GM10248 (cell line): ENCODE measurements at regions not wholly inside any gene's neighbourhood (a gene's known extent, or its start where the extent isn't known, plus 50 kb on each side); places are given as distances from the start of the nearest gene placed in this dataset.

Source experiments
- CTCF ChIA-PET: fragments of 300-600 bp; sonication (Branson Sonifier 250); formaldehyde crosslinking; extraction: SDS; loops from one replicate; lab custom pipeline; 2021; ENCODE audit warnings: antibody characterized with exemption; lab: Yijun Ruan, JAX
- POLR2A ChIA-PET: fragments of 350-650 bp; sonication (Branson Sonifier 250); formaldehyde crosslinking; extraction: SDS; loops from one replicate; lab custom pipeline; 2020; ENCODE audit warnings: antibody characterized with exemption; lab: Yijun Ruan, JAX
- DNase-seq: peaks from one replicate; pipeline ENCODE4 v3.0.0; 2012; ENCODE audit errors: extremely low spot score
- CTCF ChIP-seq: IDR thresholded peaks from 2 replicates; pipeline ENCODE4 v1.5.1; 2012; ENCODE audit warnings: mild to moderate bottlenecking, low read depth; ENCODE audit errors: extremely low read depth, missing control alignments, control extremely low read depth

- POLR2A ChIA-PET: no interaction called here
- DNase-seq: no peak
- CTCF ChIA-PET: no interaction called here
- no peak for TF ChIP-seq CTCF
Observed at GRCh38 chr10:31253237-31253636, 65.8 kb upstream of the ZEB1 start.

- TF ChIP-seq CTCF: no peak
- DNase-seq: no peak
- POLR2A ChIA-PET: no interaction called here
- CTCF ChIA-PET: no interaction called here
Observed at GRCh38 chr10:31261511-31262311, 57.3 kb upstream of the ZEB1 start.

GRCh38 chr10:31262672-31263071 is 56.3 kb upstream of the ZEB1 start:
- ChIA-PET POLR2A (no interaction called here), CTCF (no interaction called here)
- DNase-seq: no peak
- no peak for TF ChIP-seq CTCF

- ChIA-PET CTCF (no interaction called here), POLR2A (no interaction called here)
- DNase-seq: no peak
- no peak for TF ChIP-seq CTCF
Observed at GRCh38 chr10:31263903-31264302, 55.1 kb upstream of the ZEB1 start.

GRCh38 chr10:31268444-31269303 is 50.3 kb upstream of the ZEB1 start:
- POLR2A ChIA-PET: no interaction called here
- no peak for DNase-seq
- CTCF ChIA-PET: no interaction called here
- TF ChIP-seq CTCF: no peak
